ENCODE measurements at regions not wholly inside any gene's neighbourhood (a gene's known extent, or its start where the extent isn't known, plus 50 kb on each side); places are given as distances from the start of the nearest gene placed in this dataset.

GRCh38 chr14:97275276-97275675 is 478.1 kb downstream of the VRK1 start:
- FAIRE-seq (no peak), DNase-seq (ENCODE audit: low read depth) (peak; percentile 37)
- H3K4me2 ChIP-seq (ENCODE audit: low read length), result no peak overlapping the region
- TF ChIP-seq EZH2 (IDR thresholded peaks at IDR 0.05; ENCODE audit: insufficient read depth, low read length) (no peak), CTCF (IDR thresholded peaks at IDR 0.05; ENCODE audit: insufficient read depth, low read depth, low read length) (no peak)
- peaks cover 14% of the 10 kb centered on the region for H3K27me3 Mint-ChIP-seq (ENCODE audit: low read depth, unreplicated experiment)
- H3K9me3 ChIP-seq (ENCODE audit: insufficient read depth, low read depth, low read length), result no peaks in the 10 kb centered on the region
- H3K4me1 ChIP-seq (ENCODE audit: insufficient read depth, low read length), result peaks cover 3% of the 10 kb centered on the region
- H3K36me3 Mint-ChIP-seq (ENCODE audit: low read depth, unreplicated experiment), result no peaks in the 10 kb centered on the region
- no peaks in the 10 kb centered on the region for H3K36me3 ChIP-seq (ENCODE audit: insufficient read depth, low read length)
- no peak overlapping the region for H3K27ac ChIP-seq (ENCODE audit: low read depth, low read length)
- no peak overlapping the region for H3K9ac ChIP-seq (ENCODE audit: low read length)
- no peak overlapping the region for H2AFZ ChIP-seq (ENCODE audit: low read depth, low read length)
- peaks cover 15% of the 10 kb centered on the region for H3K4me1 Mint-ChIP-seq (ENCODE audit: low read depth, unreplicated experiment)
- no peak overlapping the region for H3K4me3 ChIP-seq (ENCODE audit: insufficient read depth, low read depth, low read length)
- H3K27me3 ChIP-seq (ENCODE audit: insufficient read depth, low read length), result peaks cover 18% of the 10 kb centered on the region
- H4K20me1 ChIP-seq (ENCODE audit: insufficient read depth, low read length), result no peaks in the 10 kb centered on the region
- H3K4me3 Mint-ChIP-seq (ENCODE audit: unreplicated experiment), result no peak overlapping the region
- H3K79me2 ChIP-seq (ENCODE audit: insufficient read depth, low read length), result no peaks in the 10 kb centered on the region
- no peaks in the 10 kb centered on the region for H3K9me3 Mint-ChIP-seq (ENCODE audit: unreplicated experiment)
- no peak overlapping the region for H3K27ac Mint-ChIP-seq (ENCODE audit: unreplicated experiment)

- Histone ChIP-seq H2AFZ (ENCODE audit: low read depth, low read length) (no peak overlapping the region), H3K4me3 (ENCODE audit: insufficient read depth, low read depth, low read length) (no peak overlapping the region), H3K27ac (ENCODE audit: low read depth, low read length) (no peak overlapping the region), H3K9ac (ENCODE audit: low read length) (no peak overlapping the region), H3K9me3 (ENCODE audit: insufficient read depth, low read depth, low read length) (no peaks in the 10 kb centered on the region), H3K4me1 (ENCODE audit: insufficient read depth, low read length) (peaks cover 11% of the 10 kb centered on the region), H3K79me2 (ENCODE audit: insufficient read depth, low read length) (no peaks in the 10 kb centered on the region), H3K36me3 (ENCODE audit: insufficient read depth, low read length) (no peaks in the 10 kb centered on the region), H4K20me1 (ENCODE audit: insufficient read depth, low read length) (no peaks in the 10 kb centered on the region), H3K4me2 (ENCODE audit: low read length) (no peak overlapping the region), H3K27me3 (ENCODE audit: insufficient read depth, low read length) (peaks cover 18% of the 10 kb centered on the region)
- H3K4me1 Mint-ChIP-seq (ENCODE audit: low read depth, unreplicated experiment), result peaks cover 15% of the 10 kb centered on the region
- TF ChIP-seq EZH2 (IDR thresholded peaks at IDR 0.05; ENCODE audit: insufficient read depth, low read length) (no peak), CTCF (IDR thresholded peaks at IDR 0.05; ENCODE audit: insufficient read depth, low read depth, low read length) (no peak)
- no peaks in the 10 kb centered on the region for H3K36me3 Mint-ChIP-seq (ENCODE audit: low read depth, unreplicated experiment)
- H3K27ac Mint-ChIP-seq (ENCODE audit: unreplicated experiment), result no peak overlapping the region
- H3K4me3 Mint-ChIP-seq (ENCODE audit: unreplicated experiment), result no peak overlapping the region
- H3K27me3 Mint-ChIP-seq (ENCODE audit: low read depth, unreplicated experiment), result peaks cover 14% of the 10 kb centered on the region
- no peaks in the 10 kb centered on the region for H3K9me3 Mint-ChIP-seq (ENCODE audit: unreplicated experiment)
- FAIRE-seq (no peak), DNase-seq (ENCODE audit: low read depth) (no peak)
These were observed 479.4 kb downstream of the VRK1 start for GRCh38 chr14:97276573-97276972.

GRCh38 chr14:97277711-97278110 is 480.5 kb downstream of the VRK1 start:
- FAIRE-seq (no peak), DNase-seq (ENCODE audit: low read depth) (no peak)
- peaks cover 9% of the 10 kb centered on the region for H3K4me1 Mint-ChIP-seq (ENCODE audit: low read depth, unreplicated experiment)
- H3K27me3 Mint-ChIP-seq (ENCODE audit: low read depth, unreplicated experiment), result peaks cover 12% of the 10 kb centered on the region
- H3K27ac ChIP-seq (ENCODE audit: low read depth, low read length), result no peak overlapping the region
- H3K4me1 ChIP-seq (ENCODE audit: insufficient read depth, low read length), result peaks cover 11% of the 10 kb centered on the region
- no peak overlapping the region for H3K4me3 Mint-ChIP-seq (ENCODE audit: unreplicated experiment)
- H3K9me3 Mint-ChIP-seq (ENCODE audit: unreplicated experiment), result no peaks in the 10 kb centered on the region
- H4K20me1 ChIP-seq (ENCODE audit: insufficient read depth, low read length), result no peaks in the 10 kb centered on the region
- TF ChIP-seq EZH2 (IDR thresholded peaks at IDR 0.05; ENCODE audit: insufficient read depth, low read length) (no peak), CTCF (IDR thresholded peaks at IDR 0.05; ENCODE audit: insufficient read depth, low read depth, low read length) (no peak)
- no peak overlapping the region for H3K9ac ChIP-seq (ENCODE audit: low read length)
- no peaks in the 10 kb centered on the region for H3K9me3 ChIP-seq (ENCODE audit: insufficient read depth, low read depth, low read length)
- no peak overlapping the region for H3K27ac Mint-ChIP-seq (ENCODE audit: unreplicated experiment)
- H3K36me3 ChIP-seq (ENCODE audit: insufficient read depth, low read length), result no peaks in the 10 kb centered on the region
- H3K79me2 ChIP-seq (ENCODE audit: insufficient read depth, low read length), result no peaks in the 10 kb centered on the region
- no peak overlapping the region for H3K4me3 ChIP-seq (ENCODE audit: insufficient read depth, low read depth, low read length)
- peaks cover 18% of the 10 kb centered on the region for H3K27me3 ChIP-seq (ENCODE audit: insufficient read depth, low read length)
- no peak overlapping the region for H2AFZ ChIP-seq (ENCODE audit: low read depth, low read length)
- no peaks in the 10 kb centered on the region for H3K36me3 Mint-ChIP-seq (ENCODE audit: low read depth, unreplicated experiment)
- H3K4me2 ChIP-seq (ENCODE audit: low read length), result peak overlapping the region; percentile 49

All from astrocyte (in vitro differentiated cells and primary cell).